Keratinocyte (primary cell): ENCODE measurements at regions not wholly inside any gene's neighbourhood (a gene's known extent, or its start where the extent isn't known, plus 50 kb on each side); places are given as distances from the start of the nearest gene placed in this dataset.

Experiments
- DNase-seq: peaks from one replicate; pipeline ENCODE4 v3.0.0-alpha.2; 2011; ENCODE audit warnings: low read depth, missing footprints, low spot score
- FAIRE-seq: peaks from 2 replicates; lab custom pipeline; 2011; peaks lifted over from hg19 to GRCh38; lab: Jason Lieb, UNC
- H2AFZ ChIP-seq: 2 replicates; pipeline ENCODE4 v1.6.0; 2012; ENCODE audit warnings: low read length, control low read depth, inconsistent platforms; ENCODE audit not compliant: control insufficient read depth
- H3K27ac ChIP-seq: 2 replicates; pipeline ENCODE4 v1.5.1; 2011; ENCODE audit warnings: low read length; ENCODE audit not compliant: control insufficient read depth, insufficient read depth
- H3K27me3 ChIP-seq: 3 replicates; pipeline ENCODE4 v1.6.0; 2011; ENCODE audit warnings: low read length; ENCODE audit not compliant: control insufficient read depth, insufficient read depth; ENCODE audit errors: extremely low read depth
- H3K36me3 ChIP-seq, 2 experiments: 2 replicates in 1 of 2; 3 replicates in 1 of 2; pipeline ENCODE4 v1.5.1; 2011; ENCODE audit warnings: low read length in 2 of 2, mild to moderate bottlenecking in 1 of 2; ENCODE audit not compliant: control insufficient read depth in 2 of 2, insufficient read depth in 2 of 2; ENCODE audit errors: extremely low read depth in 1 of 2
- H3K4me1 ChIP-seq: 3 replicates; pipeline ENCODE4 v1.5.1; 2011; ENCODE audit warnings: low read length; ENCODE audit not compliant: control insufficient read depth, insufficient read depth; ENCODE audit errors: extremely low read depth
- H3K4me2 ChIP-seq: 3 replicates; pipeline ENCODE4 v1.6.0; 2011; ENCODE audit warnings: low read depth, low read length; ENCODE audit not compliant: control insufficient read depth, insufficient read depth; ENCODE audit errors: extremely low read depth
- H3K4me3 ChIP-seq, 3 experiments: fragments of 200-600 bp in 1 of 3; sonication (generic) in 1 of 3; 2 replicates in 2 of 3; 3 replicates in 1 of 3; pipeline ENCODE4 v1.5.1; 2011 to 2016; ENCODE audit warnings: low read length in 3 of 3, mild to moderate bottlenecking in 3 of 3, control low read depth in 2 of 3, inconsistent platforms in 1 of 3, low read depth in 1 of 3, mixed read lengths in 1 of 3, mixed run types in 1 of 3, moderate library complexity in 1 of 3; ENCODE audit not compliant: control insufficient read depth in 2 of 3, insufficient read depth in 2 of 3; ENCODE audit errors: extremely low read depth in 1 of 3
- H3K79me2 ChIP-seq: 2 replicates; pipeline ENCODE4 v1.6.0; 2012; ENCODE audit warnings: low read length; ENCODE audit not compliant: control insufficient read depth, insufficient read depth
- H3K9ac ChIP-seq: 3 replicates; pipeline ENCODE4 v1.6.0; 2011; ENCODE audit warnings: low read length; ENCODE audit not compliant: control insufficient read depth, insufficient read depth; ENCODE audit errors: extremely low read depth
- H3K9me1 ChIP-seq: 3 replicates; pipeline ENCODE4 v1.6.0; 2011; ENCODE audit warnings: low read length; ENCODE audit not compliant: control insufficient read depth, insufficient read depth; ENCODE audit errors: extremely low read depth
- H3K9me3 ChIP-seq: 2 replicates; pipeline ENCODE4 v1.5.1; 2012; ENCODE audit warnings: low read depth, low read length; ENCODE audit not compliant: control insufficient read depth
- H4K20me1 ChIP-seq: 3 replicates; pipeline ENCODE4 v1.6.0; 2011; ENCODE audit warnings: low read length; ENCODE audit not compliant: control insufficient read depth, insufficient read depth; ENCODE audit errors: extremely low read depth
- EZH2 ChIP-seq: IDR thresholded peaks from one replicate; pipeline ENCODE4 v1.6.1; 2012; ENCODE audit warnings: inconsistent platforms, mild to moderate bottlenecking, low read length, moderate library complexity
- dilution Hi-C: fragments of 300-500 bp; cut with MboI; formaldehyde crosslinking; loops from one replicate; pipeline ENCODE4 v1.7.0; 2020; ENCODE audit warnings: low sequenced_read_pairs; ENCODE audit not compliant: extremely low pct_ligation_motif_present
- TF ChIP-seq, protein P1 (sequence below), 3 experiments: IDR thresholded peaks in 1 of 3; conservative IDR thresholded peaks in 1 of 3; optimal IDR thresholded peaks in 1 of 3; 2 replicates in 2 of 3; 3 replicates in 1 of 3; pipeline versions ENCODE3 to v1.5.1; 2011; ENCODE audit warnings: low read length in 3 of 3, mild to moderate bottlenecking in 3 of 3, moderate library complexity in 2 of 3, control low read depth in 1 of 3, inconsistent platforms in 1 of 3; ENCODE audit not compliant: insufficient read depth in 2 of 3; ENCODE audit errors: extremely low read depth in 1 of 3

DNA sequence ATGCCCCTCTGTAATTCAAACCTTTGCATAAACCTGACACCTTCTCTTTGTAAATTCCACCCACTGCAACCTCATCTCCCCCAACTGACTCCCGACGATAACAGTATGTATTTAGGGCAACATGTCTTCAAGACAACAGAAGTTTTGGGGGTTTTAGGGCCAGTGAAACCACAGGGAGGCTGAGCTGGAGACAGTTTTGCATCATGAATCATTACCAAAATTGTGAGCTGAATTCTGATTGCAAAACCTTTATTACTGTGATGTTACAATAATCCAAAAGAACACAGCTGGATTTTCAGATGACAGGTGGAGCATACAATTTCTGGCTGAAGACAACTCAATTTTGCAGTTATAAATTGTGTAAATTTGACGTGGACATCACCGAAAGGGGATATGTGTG, 281.3 kb upstream of the TTC14 start:
- H3K79me2 ChIP-seq: no peaks in the 10 kb centered on the region
- no peak overlapping the region for H3K4me3 ChIP-seq
- no peaks in the 10 kb centered on the region for H3K9me1 ChIP-seq
- no peaks in the 10 kb centered on the region for H3K9me3 ChIP-seq
- FAIRE-seq (no peak), DNase-seq (no peak)
- H3K4me2 ChIP-seq: no peak overlapping the region
- no peak overlapping the region for H2AFZ ChIP-seq
- no peak overlapping the region for H3K9ac ChIP-seq
- TF ChIP-seq EZH2: no peak
- TF ChIP-seq, protein P1, sequence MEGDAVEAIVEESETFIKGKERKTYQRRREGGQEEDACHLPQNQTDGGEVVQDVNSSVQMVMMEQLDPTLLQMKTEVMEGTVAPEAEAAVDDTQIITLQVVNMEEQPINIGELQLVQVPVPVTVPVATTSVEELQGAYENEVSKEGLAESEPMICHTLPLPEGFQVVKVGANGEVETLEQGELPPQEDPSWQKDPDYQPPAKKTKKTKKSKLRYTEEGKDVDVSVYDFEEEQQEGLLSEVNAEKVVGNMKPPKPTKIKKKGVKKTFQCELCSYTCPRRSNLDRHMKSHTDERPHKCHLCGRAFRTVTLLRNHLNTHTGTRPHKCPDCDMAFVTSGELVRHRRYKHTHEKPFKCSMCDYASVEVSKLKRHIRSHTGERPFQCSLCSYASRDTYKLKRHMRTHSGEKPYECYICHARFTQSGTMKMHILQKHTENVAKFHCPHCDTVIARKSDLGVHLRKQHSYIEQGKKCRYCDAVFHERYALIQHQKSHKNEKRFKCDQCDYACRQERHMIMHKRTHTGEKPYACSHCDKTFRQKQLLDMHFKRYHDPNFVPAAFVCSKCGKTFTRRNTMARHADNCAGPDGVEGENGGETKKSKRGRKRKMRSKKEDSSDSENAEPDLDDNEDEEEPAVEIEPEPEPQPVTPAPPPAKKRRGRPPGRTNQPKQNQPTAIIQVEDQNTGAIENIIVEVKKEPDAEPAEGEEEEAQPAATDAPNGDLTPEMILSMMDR (optimal IDR thresholded peaks at IDR 0.05 in 1 of 3, IDR thresholded peaks at IDR 0.05 in 1 of 3, conservative IDR thresholded peaks at IDR 0.05 in 1 of 3; ENCODE audit: extremely low read depth in 1 of 3, insufficient read depth in 2 of 3, low read length in 3 of 3): no peak
- H3K4me1 ChIP-seq: no peaks in the 10 kb centered on the region
- H3K27ac ChIP-seq: no peak overlapping the region
- no peaks in the 10 kb centered on the region for H3K27me3 ChIP-seq
- no peaks in the 10 kb centered on the region for H4K20me1 ChIP-seq
- H3K36me3 ChIP-seq: no peaks in the 10 kb centered on the region
- dilution Hi-C loops: no loop called here

GRCh38 chr3:180321534-180321933, 280.4 kb upstream of the TTC14 start:
- H3K4me3 ChIP-seq: no peak overlapping the region
- dilution Hi-C loops: no loop called here
- FAIRE-seq: no peak
- TF ChIP-seq EZH2: no peak
- TF ChIP-seq, protein P1 (optimal IDR thresholded peaks at IDR 0.05 in 1 of 3, IDR thresholded peaks at IDR 0.05 in 1 of 3, conservative IDR thresholded peaks at IDR 0.05 in 1 of 3; ENCODE audit: extremely low read depth in 1 of 3, insufficient read depth in 2 of 3, low read length in 3 of 3): no peak
- no peak overlapping the region for H3K4me2 ChIP-seq
- no peaks in the 10 kb centered on the region for H3K9me3 ChIP-seq
- H3K27me3 ChIP-seq: no peaks in the 10 kb centered on the region
- H3K9ac ChIP-seq: no peak overlapping the region
- DNase-seq: no peak
- H3K36me3 ChIP-seq: no peaks in the 10 kb centered on the region
- H3K79me2 ChIP-seq: no peaks in the 10 kb centered on the region
- H3K9me1 ChIP-seq: no peaks in the 10 kb centered on the region
- H2AFZ ChIP-seq: no peak overlapping the region
- no peaks in the 10 kb centered on the region for H4K20me1 ChIP-seq
- no peak overlapping the region for H3K27ac ChIP-seq
- no peaks in the 10 kb centered on the region for H3K4me1 ChIP-seq
